Effector CD8-positive, alpha-beta T cell (primary cell): ENCODE measurements at regions not wholly inside any gene's neighbourhood (a gene's known extent, or its start where the extent isn't known, plus 50 kb on each side); places are given as distances from the start of the nearest gene placed in this dataset.

Experiments used
- DNase-seq: peaks from one replicate; lab custom pipeline; 2025; lab: John Stamatoyannopoulos, UW

GRCh38 chr3:107970993-107971580, 119.7 kb downstream of the CD47 start:
- DNase-seq, result no peak

GRCh38 chr3:107969994-107970819, 120.6 kb downstream of the CD47 start:
- DNase-seq, result no peak

GRCh38 chr3:107969525-107969924, 121.3 kb downstream of the CD47 start:
- DNase-seq, result no peak

- no peak for DNase-seq
Observed at GRCh38 chr3:107966276-107966675, 124.6 kb downstream of the CD47 start.

- no peak for DNase-seq
Observed at GRCh38 chr3:107965136-107965655, 125.6 kb downstream of the CD47 start.

GRCh38 chr3:107963581-107963980, 127.2 kb downstream of the CD47 start:
- no peak for DNase-seq

- DNase-seq, result no peak
Observed at GRCh38 chr3:107962946-107963345, 127.9 kb downstream of the CD47 start.

- no peak for DNase-seq
Observed at GRCh38 chr3:107962037-107962436, 128.8 kb downstream of the CD47 start.

GRCh38 chr3:107959550-107960154, 131.2 kb downstream of the CD47 start:
- DNase-seq, result no peak

GRCh38 chr3:107958146-107958545, 132.7 kb downstream of the CD47 start:
- no peak for DNase-seq

- DNase-seq, result no peak
Observed at GRCh38 chr3:107956991-107957900, 133.6 kb downstream of the CD47 start.

GRCh38 chr3:107954845-107955244, 136.0 kb downstream of the CD47 start:
- DNase-seq, result no peak

GRCh38 chr3:107953722-107954121, 137.1 kb downstream of the CD47 start:
- DNase-seq, result no peak

GRCh38 chr3:107951126-107951525, 139.7 kb downstream of the CD47 start:
- no peak for DNase-seq

GRCh38 chr3:107950417-107950816, 140.4 kb downstream of the CD47 start:
- DNase-seq, result no peak

GRCh38 chr3:107949394-107949970, 141.3 kb downstream of the CD47 start:
- no peak for DNase-seq

GRCh38 chr3:107947203-107947602, 143.6 kb downstream of the CD47 start:
- DNase-seq, result no peak

GRCh38 chr3:107946700-107947099, 144.1 kb downstream of the CD47 start:
- DNase-seq, result no peak

GRCh38 chr3:107945417-107946094, 145.3 kb downstream of the CD47 start:
- no peak for DNase-seq

- DNase-seq, result no peak
Observed at GRCh38 chr3:107943786-107944523, 146.9 kb downstream of the CD47 start.
